Heart right ventricle (tissue), 16 donors: ENCODE measurements at regions not wholly inside any gene's neighbourhood (a gene's known extent, or its start where the extent isn't known, plus 50 kb on each side); places are given as distances from the start of the nearest gene placed in this dataset.

Experiments
- ATAC-seq, 8 donors: fragments of 200-7000 bp; cut with Tn5 transposase; one replicate each; pipeline ENCODE4 v1.9.1; 2020; ENCODE audit warnings: mild to moderate bottlenecking in 8 of 8, moderate library complexity in 8 of 8, moderate number of reproducible peaks in 1 of 8
- DNase-seq, 2 donors: peaks; one replicate each; pipeline ENCODE4 v3.0.0-alpha.2; 2020
- H3K27ac ChIP-seq, 10 donors: fragments of 200-600 bp; sonication (generic) in 2 of 10; one replicate each; pipeline versions ENCODE4 v1.5.0 to v1.8.0; 2020 to 2022; ENCODE audit warnings: mild to moderate bottlenecking in 3 of 10
- H3K27me3 ChIP-seq, 7 donors: fragments of 200-600 bp; one replicate each; pipeline ENCODE4 v1.8.0; 2021 to 2022; ENCODE audit warnings: mild to moderate bottlenecking in 2 of 7
- H3K36me3 ChIP-seq, 9 donors: fragments of 200-600 bp; sonication (generic) in 1 of 9; one replicate each; pipeline versions ENCODE4 v1.5.0 to v1.8.0; 2020 to 2022; ENCODE audit warnings: mild to moderate bottlenecking in 2 of 9
- H3K4me1 ChIP-seq, 9 donors: fragments of 200-600 bp; sonication (generic) in 1 of 9; one replicate each; pipeline versions ENCODE4 v1.5.0 to v1.8.0; 2020 to 2022; ENCODE audit warnings: mild to moderate bottlenecking in 4 of 9
- H3K4me3 ChIP-seq, 10 donors: fragments of 200-600 bp; sonication (generic) in 2 of 10; one replicate each; pipeline versions ENCODE4 v1.5.0 to v1.8.0; 2020 to 2022; ENCODE audit warnings: mild to moderate bottlenecking in 7 of 10, moderate library complexity in 2 of 10
- H3K9me3 ChIP-seq, 11 donors: fragments of 200-600 bp in 10 of 11; sonication (generic) in 2 of 11; one replicate each; pipeline versions ENCODE4 v1.5.0 to v1.8.0; 2013 to 2022; ENCODE audit warnings: mild to moderate bottlenecking in 2 of 11, control low read depth in 1 of 11, moderate library complexity in 1 of 11
- WGBS, 2 donors: extraction: QIAGEN DNeasy Blood & Tissue Kit; methylation state at CpG; one replicate each; pipeline ENCODE4 v1.1.7; 2013; ENCODE audit warnings: inconsistent platforms in 1 of 2; 5-methylcytosine and 5-hydroxymethylcytosine counted together
- intact Hi-C, 10 donors: fragments of 100-400 bp; cut with DNase I; formaldehyde crosslinking; loops; one replicate each; pipeline versions ENCODE4 v1.11.1 to v1.14.2; 2022
- TF ChIP-seq, protein P1 (sequence below), 9 donors: fragments of 200-600 bp; sonication (generic) in 2 of 9; IDR thresholded peaks; one replicate each; pipeline versions ENCODE4 v1.5.0 to v1.8.0; 2021 to 2022; ENCODE audit warnings: antibody characterized with exemption in 9 of 9, mild to moderate bottlenecking in 5 of 9, moderate library complexity in 1 of 9
- donor health status: Arrhythmogenic right ventricular cardiomyopathy.
- donor health status: ischemic (EF 13 %, LVEDD 7.1; RV severe dilation, severe dysfunction).
- donor health status: healthy with polysubstance abuse.
- donor health status: DM: no; HTN: yes; CAD: no.
- donor health status: DM: no; HTN: no; CAD: no.
- donor health status: ischemic (EF 25% LVEDD 6.9; RV normal size, moderate dysfunction).
- donor health status: ischemic (EF 25% LVEDD 5.7; RV mildly dilated, moderate dysfunction).
- donor health status: healthy.
- donor health status: DM: yes; HTN: yes; CAD: no.
- donor health status: Ischemic cardiomyopathy.
- donor health status: ischemic (EF 35%, LVEDD 5.7; RV mildly dilated, moderate dysfunction).
- donor health status: nonischemic (EF 11% LVEDD 7.7; RV severe dilation, severe dysfunction).
- donor health status: DM: yes; HTN: yes; CAD: no.
- donor health status: PGD.
- donor health status: ischemic (EF 29% LVEDD 5.4; RV normal size, mild dysfunction).
- donor health status: nonischemic (EF 23%, LVEDD 6.1; RV moderate dilation, normal function).

DNA sequence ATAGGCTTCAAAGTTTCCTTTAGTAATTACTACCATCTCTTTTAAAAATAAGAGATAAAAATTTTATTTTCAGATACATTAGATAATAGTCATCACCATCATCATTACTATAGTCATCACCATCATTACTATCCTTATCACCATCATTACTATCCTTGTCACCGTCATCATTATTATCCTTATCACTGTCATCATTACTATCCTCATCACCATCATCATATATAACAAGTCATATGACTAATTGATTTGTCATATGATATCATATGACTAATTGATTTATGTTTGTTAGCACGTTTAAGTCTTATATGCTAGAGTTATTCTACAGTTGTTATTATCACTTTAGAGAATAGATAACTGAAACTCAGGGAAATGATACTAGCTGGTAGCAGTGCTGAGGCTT, 382.1 kb upstream of the CDH18 start:
- Histone ChIP-seq H3K36me3 (no peaks in the 10 kb centered on the region), H3K4me3 (no peak overlapping the region), H3K9me3 (peaks cover 0 to 7% (median 0%) of the 10 kb centered on the region in 11 donors), H3K27me3 (no peaks in the 10 kb centered on the region), H3K27ac (no peak overlapping the region), H3K4me1 (no peaks in the 10 kb centered on the region)
- ATAC-seq (no peak), DNase-seq (no peak)
- whole genome bisulfite sequencing, 2 donors: 59 to 70% methylated on average over 2 of the region's 2 CpGs
- intact Hi-C loops: no loop called here
- TF ChIP-seq, protein P1, sequence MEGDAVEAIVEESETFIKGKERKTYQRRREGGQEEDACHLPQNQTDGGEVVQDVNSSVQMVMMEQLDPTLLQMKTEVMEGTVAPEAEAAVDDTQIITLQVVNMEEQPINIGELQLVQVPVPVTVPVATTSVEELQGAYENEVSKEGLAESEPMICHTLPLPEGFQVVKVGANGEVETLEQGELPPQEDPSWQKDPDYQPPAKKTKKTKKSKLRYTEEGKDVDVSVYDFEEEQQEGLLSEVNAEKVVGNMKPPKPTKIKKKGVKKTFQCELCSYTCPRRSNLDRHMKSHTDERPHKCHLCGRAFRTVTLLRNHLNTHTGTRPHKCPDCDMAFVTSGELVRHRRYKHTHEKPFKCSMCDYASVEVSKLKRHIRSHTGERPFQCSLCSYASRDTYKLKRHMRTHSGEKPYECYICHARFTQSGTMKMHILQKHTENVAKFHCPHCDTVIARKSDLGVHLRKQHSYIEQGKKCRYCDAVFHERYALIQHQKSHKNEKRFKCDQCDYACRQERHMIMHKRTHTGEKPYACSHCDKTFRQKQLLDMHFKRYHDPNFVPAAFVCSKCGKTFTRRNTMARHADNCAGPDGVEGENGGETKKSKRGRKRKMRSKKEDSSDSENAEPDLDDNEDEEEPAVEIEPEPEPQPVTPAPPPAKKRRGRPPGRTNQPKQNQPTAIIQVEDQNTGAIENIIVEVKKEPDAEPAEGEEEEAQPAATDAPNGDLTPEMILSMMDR (IDR thresholded peaks at IDR 0.05): no peak

DNA sequence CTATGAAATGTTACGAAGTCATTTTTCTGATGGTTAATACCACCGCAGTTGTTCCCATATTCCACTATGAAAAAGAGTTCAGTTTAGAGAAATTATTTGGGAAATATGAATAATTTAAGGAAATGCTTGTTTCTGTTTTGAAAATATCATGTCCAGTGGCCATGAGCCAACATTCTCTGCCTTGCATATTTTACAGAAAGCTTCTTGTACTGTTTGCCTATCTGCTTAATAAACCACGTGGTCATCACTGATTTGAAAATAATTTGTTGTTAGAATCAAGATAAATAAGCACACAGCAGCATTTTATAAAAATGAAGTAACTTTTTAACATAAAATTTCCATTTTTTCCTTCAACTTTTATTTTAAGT, 381.5 kb upstream of the CDH18 start:
- no peak overlapping the region for H3K4me3 ChIP-seq
- no peaks in the 10 kb centered on the region for H3K36me3 ChIP-seq
- H3K4me1 ChIP-seq: no peaks in the 10 kb centered on the region
- H3K9me3 ChIP-seq: peaks cover 0 to 7% (median 0%) of the 10 kb centered on the region in 11 donors
- DNase-seq (no peak), ATAC-seq (no peak)
- intact Hi-C loops: no loop called here
- WGBS, 2 donors: 65 to 69% methylated on average over 3 of the region's 3 CpGs
- H3K27ac ChIP-seq: no peak overlapping the region
- no peaks in the 10 kb centered on the region for H3K27me3 ChIP-seq
- TF ChIP-seq, protein P1 (IDR thresholded peaks at IDR 0.05): no peak

DNA sequence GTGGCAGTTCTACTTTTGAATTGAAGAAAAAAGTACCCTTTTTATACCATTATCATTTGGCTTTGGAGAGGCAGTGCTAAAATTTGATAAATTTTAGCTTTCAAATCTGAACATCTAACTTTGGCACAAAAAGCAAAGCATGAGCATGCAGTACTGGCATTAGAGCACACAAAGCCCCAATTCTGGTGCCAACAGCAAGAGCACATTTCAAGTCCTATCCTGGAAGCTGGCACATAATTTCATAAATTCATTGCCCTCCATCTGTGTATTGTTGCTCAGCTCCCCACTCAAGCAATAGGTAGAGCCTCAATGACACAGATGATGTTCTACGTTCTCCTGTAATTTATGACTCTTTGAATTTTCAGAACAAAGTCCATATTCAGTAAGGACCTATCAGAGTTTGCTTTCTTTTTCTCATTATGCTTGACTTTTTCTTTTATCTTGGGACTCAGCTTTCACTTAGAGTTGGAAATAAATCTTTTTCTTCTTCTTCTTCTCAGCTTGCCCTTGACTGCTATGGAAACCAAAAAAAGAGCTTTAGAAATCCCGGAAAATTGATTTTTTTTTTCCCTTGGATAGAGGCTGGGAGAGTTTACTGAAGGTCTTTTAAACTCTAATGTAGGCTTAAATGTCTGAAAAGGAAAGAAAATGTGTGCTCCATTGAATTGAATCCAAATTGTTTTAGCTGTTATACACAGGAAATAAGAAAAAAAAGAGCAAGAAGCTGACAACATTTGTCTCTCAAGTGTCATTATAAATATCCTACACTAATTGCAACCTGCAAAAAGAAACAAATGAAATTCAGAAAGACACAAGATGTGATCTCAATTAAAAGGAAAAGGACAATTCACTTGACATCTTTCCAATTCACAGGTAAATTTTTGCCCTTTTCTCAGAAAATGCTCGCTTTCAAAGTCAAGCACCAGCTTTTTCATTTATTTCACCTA, 380.8 kb upstream of the CDH18 start:
- ATAC-seq (no peak), DNase-seq (no peak)
- Histone ChIP-seq H3K9me3 (peaks cover 0 to 7% (median 0%) of the 10 kb centered on the region in 11 donors), H3K4me3 (no peak overlapping the region), H3K4me1 (no peaks in the 10 kb centered on the region), H3K27me3 (no peaks in the 10 kb centered on the region), H3K27ac (no peak overlapping the region), H3K36me3 (no peaks in the 10 kb centered on the region)
- TF ChIP-seq, protein P1 (IDR thresholded peaks at IDR 0.05): no peak
- intact Hi-C loops: no loop called here
- 69 to 79% methylated on average over 3 of the region's 3 CpGs for WGBS, 2 donors

DNA sequence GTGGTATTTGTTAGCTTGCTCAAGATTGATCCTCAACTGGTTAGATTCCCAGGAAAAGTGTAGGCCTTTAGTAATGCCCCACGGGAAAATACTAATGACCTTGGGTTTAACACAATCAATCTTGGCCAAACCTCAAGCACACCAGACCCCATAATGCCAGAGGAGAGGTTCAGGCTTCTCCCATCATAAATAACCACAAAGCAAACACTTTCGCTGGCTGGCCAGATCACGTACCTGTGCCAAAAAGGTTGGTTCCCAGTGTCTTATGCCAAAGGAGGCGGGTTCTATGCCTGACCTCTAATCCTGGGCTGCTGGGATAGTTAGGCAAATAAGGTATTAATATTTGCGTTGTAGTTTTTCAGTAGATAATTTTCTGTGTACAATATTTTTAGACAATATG, 379.2 kb upstream of the CDH18 start:
- Histone ChIP-seq H3K9me3 (peaks cover 0 to 6% (median 0%) of the 10 kb centered on the region in 11 donors), H3K4me1 (no peaks in the 10 kb centered on the region), H3K27ac (no peak overlapping the region), H3K36me3 (no peaks in the 10 kb centered on the region), H3K27me3 (no peaks in the 10 kb centered on the region), H3K4me3 (no peak overlapping the region)
- ATAC-seq: no peak
- intact Hi-C loops: no loop called here
- DNase-seq: no peak
- 74 to 81% methylated on average over 5 of the region's 5 CpGs for WGBS, 2 donors
- TF ChIP-seq, protein P1 (IDR thresholded peaks at IDR 0.05): no peak
